NT2/D1 (cell line): ENCODE measurements at regions not wholly inside any gene's neighbourhood (a gene's known extent, or its start where the extent isn't known, plus 50 kb on each side); places are given as distances from the start of the nearest gene placed in this dataset.

ENCODE experiments used
- SUZ12 ChIP-seq: IDR thresholded peaks from 2 replicates; pipeline ENCODE4 v1.6.1; 2011; ENCODE audit not compliant: insufficient read length, insufficient read depth; ENCODE audit errors: extremely low read depth
- ZNF274 ChIP-seq: IDR thresholded peaks from 2 replicates; pipeline ENCODE4 v1.6.1; 2011; ENCODE audit warnings: mild to moderate bottlenecking, low read depth, low read length

GRCh38 chr21:41672543-41672915 lies 94.3 kb downstream of the RIPK4 start:
- TF ChIP-seq ZNF274: no peak
- no peak for TF ChIP-seq SUZ12
